Cardiac muscle cell (in vitro differentiated cells and primary cell): ENCODE measurements at regions not wholly inside any gene's neighbourhood (a gene's known extent, or its start where the extent isn't known, plus 50 kb on each side); places are given as distances from the start of the nearest gene placed in this dataset.

Source experiments
- DNase-seq, 2 donors: peaks; one replicate each; pipeline versions ENCODE4 v3.0.0 to v3.0.0-alpha.2; 2010 to 2017; ENCODE audit warnings: low read depth in 1 of 2, low spot score in 1 of 2
- H3K27ac ChIP-seq: fragments of 200-600 bp; sonication (generic); 2 replicates; pipeline ENCODE4 v1.5.1; 2016
- H3K27me3 ChIP-seq: fragments of 200-600 bp; sonication (generic); 2 replicates; pipeline ENCODE4 v1.6.0; 2016; ENCODE audit warnings: control low read depth
- H3K36me3 ChIP-seq: fragments of 200-600 bp; sonication (generic); 2 replicates; pipeline ENCODE4 v1.5.1; 2016; ENCODE audit warnings: control low read depth
- H3K4me1 ChIP-seq: fragments of 200-600 bp; sonication (generic); 2 replicates; pipeline ENCODE4 v1.8.1; 2017; ENCODE audit warnings: low read depth, mild to moderate bottlenecking, mixed run types
- H3K4me3 ChIP-seq: fragments of 200-600 bp; sonication (generic); 2 replicates; pipeline ENCODE4 v1.5.1; 2016; ENCODE audit warnings: mild to moderate bottlenecking
- H3K9me3 ChIP-seq: fragments of 200-600 bp; sonication (generic); 2 replicates; pipeline ENCODE4 v1.5.1; 2017; ENCODE audit warnings: low read depth, mild to moderate bottlenecking, control low read depth
- CTCF ChIP-seq: IDR thresholded peaks from 2 replicates; pipeline ENCODE4 v1.5.1; 2012; ENCODE audit warnings: low read depth, mild to moderate bottlenecking, low read length

- H3K36me3 ChIP-seq: no peaks in the 10 kb centered on the region
- peak; percentile 2 to 73 for DNase-seq
- H3K27ac ChIP-seq: no peak overlapping the region
- TF ChIP-seq CTCF: no peak
- no peaks in the 10 kb centered on the region for H3K9me3 ChIP-seq
- H3K4me1 ChIP-seq: no peaks in the 10 kb centered on the region
- no peaks in the 10 kb centered on the region for H3K27me3 ChIP-seq
- H3K4me3 ChIP-seq: no peak overlapping the region
These were observed 323.0 kb upstream of the PLD5 start for GRCh38 chr1:242847390-242847993.

GRCh38 chr1:242842094-242842493, 317.6 kb upstream of the PLD5 start:
- Histone ChIP-seq H3K27ac (no peak overlapping the region), H3K4me1 (no peaks in the 10 kb centered on the region), H3K27me3 (no peaks in the 10 kb centered on the region), H3K36me3 (no peaks in the 10 kb centered on the region), H3K4me3 (no peak overlapping the region), H3K9me3 (no peaks in the 10 kb centered on the region)
- TF ChIP-seq CTCF: no peak
- peak in 1 of 2 donors; percentile 30 for DNase-seq

- H3K27ac ChIP-seq: no peak overlapping the region
These were observed 314.6 kb upstream of the PLD5 start for GRCh38 chr1:242839101-242839500.

GRCh38 chr1:242836423-242836822, 311.9 kb upstream of the PLD5 start:
- Histone ChIP-seq H3K4me1 (no peaks in the 10 kb centered on the region), H3K4me3 (no peak overlapping the region), H3K36me3 (no peaks in the 10 kb centered on the region), H3K27ac (no peak overlapping the region), H3K9me3 (no peaks in the 10 kb centered on the region), H3K27me3 (no peaks in the 10 kb centered on the region)
- no peak for DNase-seq
- no peak for TF ChIP-seq CTCF

More at GRCh38 chr1:242839101-242839500, 314.6 kb upstream of the PLD5 start:
- H3K36me3 ChIP-seq: no peaks in the 10 kb centered on the region
- TF ChIP-seq CTCF: no peak
- no peak for DNase-seq
- no peak overlapping the region for H3K4me3 ChIP-seq
- no peaks in the 10 kb centered on the region for H3K9me3 ChIP-seq
- no peaks in the 10 kb centered on the region for H3K4me1 ChIP-seq
- H3K27me3 ChIP-seq: no peaks in the 10 kb centered on the region

- no peak overlapping the region for H3K27ac ChIP-seq
- no peak for DNase-seq
These were observed 304.3 kb upstream of the PLD5 start for GRCh38 chr1:242828828-242829227.

More at GRCh38 chr1:242828828-242829227, 304.3 kb upstream of the PLD5 start:
- Histone ChIP-seq H3K36me3 (no peaks in the 10 kb centered on the region), H3K9me3 (no peaks in the 10 kb centered on the region), H3K4me3 (no peak overlapping the region), H3K4me1 (no peaks in the 10 kb centered on the region), H3K27me3 (no peaks in the 10 kb centered on the region)
- no peak for TF ChIP-seq CTCF
